Inferior parietal cortex (tissue), 1 donor: ENCODE measurements at regions not wholly inside any gene's neighbourhood (a gene's known extent, or its start where the extent isn't known, plus 50 kb on each side); places are given as distances from the start of the nearest gene placed in this dataset.
"Not testable (repeated sequence)": the region's sequence is repeated elsewhere in the genome, so short reads cannot be mapped to it uniquely, and the experiment has no call there.

ENCODE experiments used
- DNase-seq: peaks from one replicate; pipeline ENCODE4 v3.0.0-alpha.2; 2016; ENCODE audit errors: extremely low spot score

- no peak for DNase-seq
Measured at GRCh38 chr3:106985721-106986120, 391.5 kb upstream of the CCDC54 start.

DNA sequence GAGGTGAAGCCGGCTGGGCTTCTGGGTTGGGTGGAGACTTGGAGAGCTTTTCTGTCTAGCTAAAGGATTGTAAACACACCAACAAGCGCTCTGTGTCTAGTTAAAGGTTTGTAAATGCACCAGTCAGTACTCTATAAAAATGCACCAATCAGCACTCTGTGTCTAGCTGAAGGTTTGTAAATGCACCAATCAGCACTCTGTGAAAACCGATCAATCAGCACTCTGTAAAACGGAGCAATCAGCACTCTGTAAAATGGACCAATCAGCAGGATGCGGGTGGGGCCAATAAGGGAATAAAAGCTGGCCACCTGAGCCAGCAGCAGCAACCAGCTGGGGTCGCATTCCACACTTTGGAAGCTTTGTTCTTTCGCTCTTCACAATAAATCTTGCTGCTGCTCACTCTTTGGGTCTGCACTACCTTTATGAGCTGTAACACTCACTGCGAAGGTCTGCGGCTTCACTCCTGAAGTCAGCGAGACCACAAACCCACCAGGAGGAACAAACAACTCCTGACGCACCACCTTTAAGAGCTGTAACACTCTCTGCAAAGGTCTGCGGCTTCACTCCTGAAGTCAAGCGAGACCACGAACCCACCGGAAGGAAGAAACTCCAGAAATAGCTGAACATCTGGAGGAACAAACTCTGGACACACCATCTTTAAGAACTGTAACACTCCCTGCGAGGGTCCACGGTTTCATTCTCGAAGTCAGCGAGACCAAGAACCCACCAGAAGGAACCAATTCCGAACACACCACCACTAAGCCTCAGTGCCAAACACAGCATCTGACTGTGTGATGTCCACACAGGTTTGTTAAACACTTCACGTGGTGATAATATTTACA lies 378.2 kb upstream of the CCDC54 start:
- DNase-seq, result not testable (repeated sequence)

DNA sequence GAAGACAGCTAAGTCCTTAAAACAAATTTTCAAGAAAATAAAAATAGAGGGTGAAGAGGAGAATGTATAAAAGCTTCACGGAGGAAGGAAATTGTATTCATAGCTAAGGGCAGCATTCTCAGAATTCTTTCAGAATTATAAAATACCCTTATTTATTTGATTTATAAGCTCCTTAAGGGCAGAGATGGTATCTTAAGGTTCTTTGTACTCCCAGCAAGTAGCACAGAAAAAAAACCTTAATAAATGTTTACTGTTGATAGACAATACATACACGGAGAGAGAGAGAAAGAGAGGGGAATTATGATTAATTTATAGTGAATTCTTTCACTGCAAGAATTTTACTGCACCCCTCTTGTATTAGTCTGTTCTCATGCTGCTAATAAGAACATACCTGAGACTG lies 375.6 kb upstream of the CCDC54 start:
- no peak for DNase-seq

GRCh38 chr3:107005352-107005751 lies 371.9 kb upstream of the CCDC54 start:
- not testable (repeated sequence) for DNase-seq

DNA sequence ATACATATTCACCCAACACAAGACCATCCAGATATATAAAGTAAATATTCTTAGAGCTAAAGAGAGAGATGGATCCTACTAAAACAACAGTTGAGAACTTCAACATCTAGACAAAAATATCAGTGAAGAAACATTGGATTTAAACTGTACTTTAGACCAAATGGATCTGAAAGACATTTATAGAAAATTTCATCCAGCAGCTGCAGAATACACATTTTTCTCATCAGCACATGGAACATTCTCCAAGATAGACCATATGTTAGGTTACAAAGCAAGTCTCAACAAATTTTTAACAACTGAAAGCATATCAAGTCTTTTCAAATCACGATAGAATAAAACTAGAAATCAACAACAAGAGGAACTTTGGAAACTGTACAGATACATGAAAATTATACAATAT lies 369.0 kb upstream of the CCDC54 start:
- no peak for DNase-seq

- DNase-seq, result no peak
Measured at GRCh38 chr3:107013641-107014040, 363.6 kb upstream of the CCDC54 start.

DNA sequence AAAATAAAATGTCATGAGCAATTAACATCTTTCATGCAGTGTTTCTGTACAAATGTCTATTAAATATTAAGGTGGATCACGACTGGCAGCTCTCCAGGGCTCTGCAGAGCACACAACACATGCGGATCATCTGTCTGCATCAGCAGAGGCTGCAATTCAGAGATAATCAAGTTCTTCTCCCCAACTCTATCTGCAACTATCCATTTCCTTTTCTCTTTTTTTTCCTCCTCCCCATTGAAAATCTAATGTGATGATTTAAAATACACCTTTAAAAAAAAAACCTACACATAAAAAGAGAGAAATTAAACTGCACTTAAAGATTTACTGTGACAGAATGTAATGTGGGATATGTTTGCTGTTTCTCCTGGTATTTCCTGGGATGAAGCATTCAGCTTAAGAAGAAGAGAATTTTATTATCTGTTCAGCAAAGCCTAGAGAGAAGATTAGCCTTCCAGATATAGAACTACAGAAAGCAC lies 352.6 kb upstream of the CCDC54 start:
- no peak for DNase-seq

DNA sequence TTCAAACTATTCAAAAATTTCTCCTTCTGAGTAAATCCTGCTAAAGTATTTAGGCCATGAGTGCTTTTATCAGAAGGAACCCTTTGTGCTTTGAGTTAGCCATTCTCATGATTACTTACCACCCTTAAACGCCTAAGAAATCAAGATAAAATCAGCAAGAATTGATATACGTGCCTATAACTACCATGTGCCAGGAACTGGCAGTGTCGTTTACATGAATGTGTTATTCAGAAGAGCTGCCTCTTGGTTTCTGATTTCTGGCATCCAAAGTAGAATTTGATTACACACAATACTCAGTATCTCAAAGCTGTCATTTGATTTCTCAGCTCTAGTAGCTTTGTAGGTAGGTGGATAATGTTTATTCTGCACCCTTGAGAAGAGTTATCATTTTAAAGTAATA lies 351.3 kb upstream of the CCDC54 start:
- DNase-seq, result peak; percentile 45

DNA sequence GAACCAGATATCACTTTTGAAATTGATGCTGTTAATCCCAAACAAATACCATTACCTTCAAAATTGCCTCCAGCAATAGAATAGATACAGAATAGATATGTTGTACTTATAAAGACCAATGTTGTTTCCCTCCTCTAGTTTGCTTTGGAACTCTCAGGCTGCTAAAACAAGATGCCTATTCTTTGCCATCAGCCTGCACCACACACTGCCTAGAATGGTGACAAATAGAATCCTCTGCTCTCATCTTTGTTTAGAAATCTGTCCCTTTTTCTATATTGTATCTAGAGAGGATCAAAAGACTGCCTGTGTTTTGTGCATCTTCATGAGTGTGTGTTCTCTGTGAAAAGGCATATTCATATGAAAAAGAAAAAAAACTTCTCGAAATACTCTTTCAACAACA lies 349.2 kb upstream of the CCDC54 start:
- DNase-seq, result peak; percentile 52

DNA sequence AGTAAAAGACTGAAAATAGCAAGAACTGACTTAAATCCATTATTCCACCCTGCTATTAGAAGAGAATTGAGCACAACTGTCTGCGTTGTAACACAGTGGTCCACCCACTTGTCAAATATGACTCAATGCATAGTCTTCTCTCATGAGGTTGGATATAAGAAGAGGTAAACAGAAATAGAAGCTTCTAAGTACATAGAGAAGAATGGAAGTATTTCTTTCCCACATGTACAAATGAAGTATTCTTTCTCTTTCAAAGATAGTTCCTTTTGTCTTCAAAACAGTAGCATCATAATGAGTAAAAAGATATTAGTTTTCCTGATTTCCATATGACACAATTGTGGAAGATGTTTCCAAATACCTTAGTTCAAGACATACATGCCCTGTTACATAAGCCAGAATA lies 348.6 kb upstream of the CCDC54 start:
- peak; percentile 46 for DNase-seq

GRCh38 chr3:107032111-107032510 lies 345.1 kb upstream of the CCDC54 start:
- DNase-seq, result no peak

DNA sequence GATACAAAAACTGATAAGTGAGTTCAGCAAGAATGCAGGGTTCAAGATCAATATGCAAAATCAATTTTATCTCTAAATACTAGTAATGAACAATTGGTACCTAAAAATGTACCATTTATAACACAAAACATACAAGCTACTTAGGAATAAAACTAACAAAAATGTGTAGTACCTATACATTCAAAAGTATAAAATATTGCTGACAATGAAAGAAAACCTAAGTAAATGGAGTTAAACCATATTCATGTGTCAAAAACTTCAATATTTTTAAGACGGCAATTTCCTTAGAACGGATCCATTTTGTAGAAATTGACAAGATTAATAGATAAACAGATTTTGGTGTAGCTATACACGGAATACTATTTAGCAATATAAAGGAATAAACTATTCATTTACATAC lies 343.1 kb upstream of the CCDC54 start:
- no peak for DNase-seq

- DNase-seq, result no peak
Measured at GRCh38 chr3:107035176-107035575, 342.1 kb upstream of the CCDC54 start.

- peak; percentile 44 for DNase-seq
Measured at GRCh38 chr3:107044677-107045076, 332.6 kb upstream of the CCDC54 start.

DNA sequence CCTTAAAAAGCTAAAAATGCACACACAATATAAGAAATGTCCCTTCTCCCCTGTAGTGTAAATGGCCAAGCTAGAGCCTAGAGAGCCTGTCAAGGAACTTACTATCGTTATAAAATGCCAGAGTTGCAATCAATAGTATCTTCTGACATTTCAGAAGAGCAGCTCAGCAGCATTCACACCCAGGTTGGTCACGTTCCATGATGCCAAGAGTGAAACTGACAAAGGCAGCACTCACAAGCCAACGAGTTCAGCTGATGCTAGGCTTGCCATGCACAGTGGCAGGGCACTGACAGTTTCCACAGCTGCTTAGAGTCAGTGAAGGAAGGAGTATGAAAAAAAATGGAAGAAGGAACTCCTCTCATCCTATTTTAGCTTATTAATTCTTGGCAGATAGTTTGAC lies 331.4 kb upstream of the CCDC54 start:
- DNase-seq, result peak; percentile 63

GRCh38 chr3:107055181-107055942 lies 321.9 kb upstream of the CCDC54 start:
- no peak for DNase-seq

- no peak for DNase-seq
Measured at GRCh38 chr3:107061466-107061865, 315.8 kb upstream of the CCDC54 start.

DNA sequence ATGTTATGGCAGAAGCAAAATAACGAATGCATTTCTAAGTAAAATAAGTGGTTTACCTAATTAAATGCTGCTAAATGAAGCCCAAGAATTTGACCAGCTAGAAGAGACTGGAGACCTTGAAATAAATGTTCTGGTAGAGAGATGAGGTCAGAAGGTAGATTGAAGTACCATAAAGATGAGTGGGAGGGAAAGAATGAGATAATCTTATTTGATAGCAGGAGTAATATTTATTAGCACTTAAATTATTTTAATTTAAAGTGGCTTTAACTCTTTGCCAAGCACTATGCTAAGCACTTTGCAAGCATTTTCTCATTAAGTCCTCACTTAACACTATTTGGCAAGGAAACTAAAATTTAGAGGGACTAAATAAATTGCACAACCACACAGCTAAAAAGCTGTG lies 314.9 kb upstream of the CCDC54 start:
- no peak for DNase-seq

DNA sequence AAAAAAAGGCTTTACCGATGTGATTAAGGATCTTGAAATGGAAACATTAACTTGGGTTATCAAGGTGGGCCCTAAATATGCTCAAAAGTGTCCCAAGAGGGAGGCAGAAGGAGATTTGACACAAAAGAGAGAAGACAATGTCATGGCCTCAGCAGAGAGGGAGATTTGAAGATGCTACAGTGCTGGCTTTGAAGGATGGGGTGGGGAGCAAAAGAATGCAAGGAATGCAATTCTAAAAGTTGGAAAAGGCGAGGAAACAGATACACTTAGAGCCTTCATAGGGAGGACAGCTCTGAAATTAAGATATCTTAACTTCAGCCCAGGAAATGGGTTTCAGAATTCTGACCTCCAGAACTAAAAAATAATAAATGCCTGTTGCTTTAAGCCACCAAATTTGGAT lies 314.5 kb upstream of the CCDC54 start:
- no peak for DNase-seq

- DNase-seq, result no peak
Measured at GRCh38 chr3:107063351-107063750, 313.9 kb upstream of the CCDC54 start.

GRCh38 chr3:107064405-107065060 lies 312.7 kb upstream of the CCDC54 start:
- peak; percentile 97 for DNase-seq

GRCh38 chr3:107065094-107065861 lies 312.0 kb upstream of the CCDC54 start:
- no peak for DNase-seq
